Endodermal cell (in vitro differentiated cells): ENCODE measurements at regions not wholly inside any gene's neighbourhood (a gene's known extent, or its start where the extent isn't known, plus 50 kb on each side); places are given as distances from the start of the nearest gene placed in this dataset.

Experiments used
- DNase-seq: peaks from one replicate; pipeline ENCODE4 v3.0.0-alpha.2; 2017
- H3K27ac ChIP-seq: 2 replicates; pipeline ENCODE4 v1.5.1; 2013; ENCODE audit warnings: mild to moderate bottlenecking, low read depth, low read length, moderate library complexity
- H3K27me3 ChIP-seq: 2 replicates; pipeline ENCODE4 v1.6.1; 2013; ENCODE audit warnings: mild to moderate bottlenecking, low read length, moderate library complexity; ENCODE audit not compliant: insufficient read depth, control insufficient read depth, poor library complexity, severe bottlenecking
- H3K36me3 ChIP-seq: 2 replicates; pipeline ENCODE4 v1.7.0; 2013; ENCODE audit warnings: mild to moderate bottlenecking, low read length, moderate library complexity; ENCODE audit not compliant: control insufficient read depth, insufficient read depth
- H3K4me1 ChIP-seq: one replicate; pipeline ENCODE4 v1.7.0; 2013; ENCODE audit warnings: low read length; ENCODE audit not compliant: control insufficient read depth, insufficient read depth
- H3K4me3 ChIP-seq: 2 replicates; pipeline ENCODE4 v1.5.1; 2013; ENCODE audit warnings: mild to moderate bottlenecking, low read length, moderate library complexity
- H3K9ac ChIP-seq: 2 replicates; pipeline ENCODE4 v1.6.1; 2013; ENCODE audit warnings: mild to moderate bottlenecking, low read length, moderate library complexity; ENCODE audit not compliant: poor library complexity, severe bottlenecking; ENCODE audit errors: extremely low read depth
- H3K9me3 ChIP-seq: 2 replicates; pipeline ENCODE4 v1.6.1; 2013; ENCODE audit warnings: mild to moderate bottlenecking, low read length, moderate library complexity; ENCODE audit not compliant: control insufficient read depth
- H3K27ac Mint-ChIP-seq: 2 replicates; pipeline ENCODE4 v1.8.0; 2020; ENCODE audit warnings: mixed read lengths
- H3K27me3 Mint-ChIP-seq: 2 replicates; pipeline ENCODE4 v1.8.0; 2021; ENCODE audit warnings: mild to moderate bottlenecking, mixed read lengths; ENCODE audit not compliant: insufficient read depth
- H3K36me3 Mint-ChIP-seq: 2 replicates; pipeline ENCODE4 v1.8.0; 2020; ENCODE audit warnings: low read depth, mixed read lengths
- H3K4me1 Mint-ChIP-seq: 2 replicates; pipeline ENCODE4 v1.8.0; 2020; ENCODE audit warnings: mixed read lengths
- H3K4me3 Mint-ChIP-seq: 2 replicates; pipeline ENCODE4 v1.8.0; 2020; ENCODE audit warnings: mild to moderate bottlenecking, moderate library complexity, mixed read lengths
- H3K9me3 Mint-ChIP-seq: 2 replicates; pipeline ENCODE4 v1.8.0; 2020; ENCODE audit warnings: mild to moderate bottlenecking, mixed read lengths
- WGBS, 2 experiments: methylation state at CpG; one replicate each; pipeline versions ENCODE4 v1.1.5 to v1.1.7; 2013; ENCODE audit warnings: missing lambda C conversion rate in 2 of 2, mixed read lengths in 1 of 2; ENCODE audit not compliant: insufficient coverage in 1 of 2, insufficient read length in 1 of 2; 5-methylcytosine and 5-hydroxymethylcytosine counted together
- TF ChIP-seq, protein P1 (sequence below): fragments of 200-600 bp; sonication (generic); conservative IDR thresholded peaks from 2 replicates; pipeline ENCODE4 v1.5.0; 2021; ENCODE audit warnings: antibody characterized with exemption, mild to moderate bottlenecking

- H3K27ac Mint-ChIP-seq: no peak overlapping the region
- H3K27me3 Mint-ChIP-seq: no peaks in the 10 kb centered on the region
- Histone ChIP-seq H3K4me3 (no peak overlapping the region), H3K9me3 (no peaks in the 10 kb centered on the region), H3K4me1 (no peaks in the 10 kb centered on the region), H3K9ac (no peak overlapping the region), H3K36me3 (no peaks in the 10 kb centered on the region), H3K27ac (peak overlapping the region; percentile 17), H3K27me3 (no peaks in the 10 kb centered on the region)
- no peaks in the 10 kb centered on the region for H3K9me3 Mint-ChIP-seq
- TF ChIP-seq, protein P1, sequence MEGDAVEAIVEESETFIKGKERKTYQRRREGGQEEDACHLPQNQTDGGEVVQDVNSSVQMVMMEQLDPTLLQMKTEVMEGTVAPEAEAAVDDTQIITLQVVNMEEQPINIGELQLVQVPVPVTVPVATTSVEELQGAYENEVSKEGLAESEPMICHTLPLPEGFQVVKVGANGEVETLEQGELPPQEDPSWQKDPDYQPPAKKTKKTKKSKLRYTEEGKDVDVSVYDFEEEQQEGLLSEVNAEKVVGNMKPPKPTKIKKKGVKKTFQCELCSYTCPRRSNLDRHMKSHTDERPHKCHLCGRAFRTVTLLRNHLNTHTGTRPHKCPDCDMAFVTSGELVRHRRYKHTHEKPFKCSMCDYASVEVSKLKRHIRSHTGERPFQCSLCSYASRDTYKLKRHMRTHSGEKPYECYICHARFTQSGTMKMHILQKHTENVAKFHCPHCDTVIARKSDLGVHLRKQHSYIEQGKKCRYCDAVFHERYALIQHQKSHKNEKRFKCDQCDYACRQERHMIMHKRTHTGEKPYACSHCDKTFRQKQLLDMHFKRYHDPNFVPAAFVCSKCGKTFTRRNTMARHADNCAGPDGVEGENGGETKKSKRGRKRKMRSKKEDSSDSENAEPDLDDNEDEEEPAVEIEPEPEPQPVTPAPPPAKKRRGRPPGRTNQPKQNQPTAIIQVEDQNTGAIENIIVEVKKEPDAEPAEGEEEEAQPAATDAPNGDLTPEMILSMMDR: no peak
- H3K36me3 Mint-ChIP-seq: no peaks in the 10 kb centered on the region
- H3K4me3 Mint-ChIP-seq: no peak overlapping the region
- H3K4me1 Mint-ChIP-seq: peaks cover under 1% of the 10 kb centered on the region
- no peak for DNase-seq
These were observed 553.7 kb upstream of the LMCD1 start for GRCh38 chr3:7947930-7948329.

DNA sequence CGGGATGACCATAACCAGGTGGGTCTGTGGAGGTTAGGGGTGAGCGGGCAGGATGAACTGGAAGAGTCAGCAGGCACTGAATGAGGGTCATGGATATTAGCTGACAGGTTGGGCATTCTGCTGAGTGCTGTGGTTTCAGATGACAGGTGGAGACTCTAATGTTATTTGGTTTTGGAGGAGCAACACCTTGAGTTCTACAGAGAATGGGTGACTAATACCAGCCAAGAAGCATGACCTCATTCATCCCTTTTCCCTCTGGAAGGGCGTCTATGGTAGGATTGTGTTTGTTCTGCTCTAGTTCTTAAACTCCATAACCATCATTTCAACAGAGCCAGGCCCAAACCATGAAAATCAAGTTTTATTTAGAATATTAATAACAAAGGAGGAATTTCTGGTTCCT, 550.7 kb upstream of the LMCD1 start:
- Mint-ChIP-seq H3K27me3 (no peaks in the 10 kb centered on the region), H3K9me3 (no peaks in the 10 kb centered on the region), H3K27ac (no peak overlapping the region), H3K4me3 (no peak overlapping the region), H3K4me1 (peaks cover 7% of the 10 kb centered on the region), H3K36me3 (no peaks in the 10 kb centered on the region)
- H3K27ac ChIP-seq: no peak overlapping the region
- no peaks in the 10 kb centered on the region for H3K36me3 ChIP-seq
- TF ChIP-seq, protein P1: no peak
- H3K9ac ChIP-seq: no peak overlapping the region
- no peak for DNase-seq
- H3K4me3 ChIP-seq: no peak overlapping the region
- no peaks in the 10 kb centered on the region for H3K4me1 ChIP-seq
- no peaks in the 10 kb centered on the region for H3K9me3 ChIP-seq
- no peaks in the 10 kb centered on the region for H3K27me3 ChIP-seq
- 67 to 97% methylated on average over 1 to 3 of the region's 3 CpGs for WGBS, 2 experiments

DNA sequence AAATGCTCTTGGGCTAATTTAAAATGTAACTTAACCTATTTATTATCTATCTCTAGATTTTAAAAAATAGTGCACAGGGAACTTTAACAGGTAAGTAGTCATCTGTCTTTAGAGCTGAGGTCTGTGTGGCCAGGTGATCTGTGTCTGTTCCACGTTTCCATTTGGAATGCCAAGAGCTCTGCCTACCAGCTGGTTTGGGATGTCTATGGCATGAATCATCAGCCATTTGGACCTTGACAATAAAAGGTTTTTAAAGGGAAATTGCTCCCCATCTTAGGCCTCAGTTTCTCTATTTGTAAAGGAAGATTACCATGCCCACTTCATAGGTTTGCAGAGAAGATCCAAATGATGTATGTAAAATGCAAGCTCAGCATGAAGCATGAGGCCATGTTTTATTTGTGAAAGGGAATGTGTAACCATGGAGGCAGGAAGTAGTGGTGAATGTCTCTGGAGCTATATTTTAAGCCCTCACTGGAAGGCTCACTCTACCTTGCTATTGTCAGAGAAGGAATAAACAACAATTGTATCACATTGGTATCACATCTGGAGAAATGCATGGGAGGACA, 548.1 kb upstream of the LMCD1 start:
- no peak overlapping the region for H3K9ac ChIP-seq
- TF ChIP-seq, protein P1: no peak
- no peaks in the 10 kb centered on the region for H3K27me3 ChIP-seq
- H3K9me3 ChIP-seq: no peaks in the 10 kb centered on the region
- Mint-ChIP-seq H3K27me3 (no peaks in the 10 kb centered on the region), H3K4me3 (no peak overlapping the region), H3K4me1 (peaks cover 7% of the 10 kb centered on the region), H3K27ac (no peak overlapping the region), H3K9me3 (no peaks in the 10 kb centered on the region), H3K36me3 (no peaks in the 10 kb centered on the region)
- WGBS, 2 experiments: 0% methylated on average over 1 of the region's 1 CpG; no CpG with 5 or more reads in 1 of the 2 experiments
- H3K27ac ChIP-seq: no peak overlapping the region
- H3K36me3 ChIP-seq: no peaks in the 10 kb centered on the region
- DNase-seq: no peak
- no peak overlapping the region for H3K4me3 ChIP-seq
- no peaks in the 10 kb centered on the region for H3K4me1 ChIP-seq
